ENCODE measurements at regions not wholly inside any gene's neighbourhood (a gene's known extent, or its start where the extent isn't known, plus 50 kb on each side); places are given as distances from the start of the nearest gene placed in this dataset.

DNA sequence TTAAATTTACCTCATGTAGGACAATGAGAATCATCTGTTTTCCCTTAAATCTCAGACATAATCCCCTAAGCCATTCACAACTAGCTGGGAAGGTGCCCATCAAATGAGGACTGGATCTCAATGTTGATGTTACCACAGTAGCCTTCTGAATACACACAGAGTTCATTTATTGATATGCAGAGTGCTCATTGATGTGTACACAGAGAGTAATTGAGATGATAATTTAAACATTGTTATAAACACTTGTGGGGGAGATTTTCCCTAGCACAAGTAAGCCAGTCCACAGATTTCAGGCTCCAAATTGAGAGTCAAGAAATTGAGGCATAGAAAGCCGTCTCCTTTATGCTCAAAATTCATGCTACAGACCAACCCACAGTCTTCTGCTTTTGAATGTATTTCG lies 273.4 kb upstream of the TRPC5 start:
- Histone ChIP-seq H3K36me3 (ENCODE audit: low read depth) (no peaks in the 10 kb centered on the region), H3K4me1 (ENCODE audit: insufficient read depth, poor library complexity, severe bottlenecking) (no peaks in the 10 kb centered on the region), H3K9me3 (ENCODE audit: severe bottlenecking) (no peaks in the 10 kb centered on the region), H3K4me3 (ENCODE audit: severe bottlenecking) (no peak overlapping the region), H3K27ac (ENCODE audit: poor library complexity, severe bottlenecking) (no peak overlapping the region), H3K27me3 (ENCODE audit: insufficient read depth, poor library complexity, severe bottlenecking) (no peaks in the 10 kb centered on the region)
- DNase-seq (ENCODE audit: low spot score) (no peak), ATAC-seq (ENCODE audit: low read depth) (no peak)
- TF ChIP-seq, protein P1, sequence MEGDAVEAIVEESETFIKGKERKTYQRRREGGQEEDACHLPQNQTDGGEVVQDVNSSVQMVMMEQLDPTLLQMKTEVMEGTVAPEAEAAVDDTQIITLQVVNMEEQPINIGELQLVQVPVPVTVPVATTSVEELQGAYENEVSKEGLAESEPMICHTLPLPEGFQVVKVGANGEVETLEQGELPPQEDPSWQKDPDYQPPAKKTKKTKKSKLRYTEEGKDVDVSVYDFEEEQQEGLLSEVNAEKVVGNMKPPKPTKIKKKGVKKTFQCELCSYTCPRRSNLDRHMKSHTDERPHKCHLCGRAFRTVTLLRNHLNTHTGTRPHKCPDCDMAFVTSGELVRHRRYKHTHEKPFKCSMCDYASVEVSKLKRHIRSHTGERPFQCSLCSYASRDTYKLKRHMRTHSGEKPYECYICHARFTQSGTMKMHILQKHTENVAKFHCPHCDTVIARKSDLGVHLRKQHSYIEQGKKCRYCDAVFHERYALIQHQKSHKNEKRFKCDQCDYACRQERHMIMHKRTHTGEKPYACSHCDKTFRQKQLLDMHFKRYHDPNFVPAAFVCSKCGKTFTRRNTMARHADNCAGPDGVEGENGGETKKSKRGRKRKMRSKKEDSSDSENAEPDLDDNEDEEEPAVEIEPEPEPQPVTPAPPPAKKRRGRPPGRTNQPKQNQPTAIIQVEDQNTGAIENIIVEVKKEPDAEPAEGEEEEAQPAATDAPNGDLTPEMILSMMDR (IDR thresholded peaks at IDR 0.05; ENCODE audit: poor library complexity, severe bottlenecking) = no peak

DNA sequence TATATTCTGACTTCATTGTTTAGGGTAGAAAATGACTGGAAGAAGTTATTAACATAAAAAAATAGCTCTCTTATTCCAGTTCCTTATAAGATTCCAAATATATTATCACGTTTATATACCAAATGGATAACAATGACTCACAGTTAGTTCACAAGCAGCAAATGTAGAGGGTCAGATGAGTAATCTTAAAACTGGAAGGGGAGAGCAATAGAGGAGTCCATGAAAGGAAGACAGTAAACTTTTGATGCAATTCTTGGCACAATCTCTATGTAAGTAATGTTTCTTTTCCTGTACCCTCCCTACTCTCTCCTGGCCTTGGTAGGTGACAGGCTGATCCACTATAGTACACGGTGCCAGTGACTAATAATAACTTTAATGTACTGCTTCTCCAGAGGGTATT lies 259.0 kb upstream of the TRPC5 start:
- Histone ChIP-seq H3K27ac (ENCODE audit: poor library complexity, severe bottlenecking) (no peak overlapping the region), H3K4me1 (ENCODE audit: insufficient read depth, poor library complexity, severe bottlenecking) (no peaks in the 10 kb centered on the region), H3K9me3 (ENCODE audit: severe bottlenecking) (no peaks in the 10 kb centered on the region), H3K4me3 (ENCODE audit: severe bottlenecking) (no peak overlapping the region), H3K27me3 (ENCODE audit: insufficient read depth, poor library complexity, severe bottlenecking) (no peaks in the 10 kb centered on the region), H3K36me3 (ENCODE audit: low read depth) (no peaks in the 10 kb centered on the region)
- TF ChIP-seq, protein P1 (IDR thresholded peaks at IDR 0.05; ENCODE audit: poor library complexity, severe bottlenecking) = no peak
- ATAC-seq (ENCODE audit: low read depth) = no peak
- no peak for DNase-seq (ENCODE audit: low spot score)

DNA sequence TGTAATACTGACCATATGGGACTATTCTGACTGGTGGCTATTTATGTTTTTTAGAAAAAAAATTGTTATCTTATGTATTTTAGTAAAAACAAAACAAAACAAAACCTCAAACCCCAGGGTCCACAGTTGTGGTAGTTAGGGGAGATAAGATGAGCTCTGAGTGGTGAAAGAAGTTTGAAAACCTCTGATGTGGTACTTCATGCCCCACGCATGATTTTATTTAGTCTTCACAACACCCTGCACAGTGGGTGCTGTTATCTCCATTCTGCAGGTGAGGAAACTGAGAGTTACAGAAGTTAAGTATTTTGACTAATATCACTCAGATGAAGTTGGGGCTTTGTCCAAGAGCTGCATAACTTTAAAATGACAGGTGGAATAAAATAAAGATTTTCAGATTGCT lies 230.6 kb upstream of the TRPC5 start:
- no peaks in the 10 kb centered on the region for H3K36me3 ChIP-seq (ENCODE audit: low read depth)
- TF ChIP-seq, protein P1 (IDR thresholded peaks at IDR 0.05; ENCODE audit: poor library complexity, severe bottlenecking) = no peak
- H3K27ac ChIP-seq (ENCODE audit: poor library complexity, severe bottlenecking) = no peak overlapping the region
- H3K9me3 ChIP-seq (ENCODE audit: severe bottlenecking) = no peaks in the 10 kb centered on the region
- ATAC-seq (ENCODE audit: low read depth) (no peak), DNase-seq (ENCODE audit: low spot score) (no peak)
- H3K4me1 ChIP-seq (ENCODE audit: insufficient read depth, poor library complexity, severe bottlenecking) = no peaks in the 10 kb centered on the region
- no peak overlapping the region for H3K4me3 ChIP-seq (ENCODE audit: severe bottlenecking)
- H3K27me3 ChIP-seq (ENCODE audit: insufficient read depth, poor library complexity, severe bottlenecking) = no peaks in the 10 kb centered on the region

DNA sequence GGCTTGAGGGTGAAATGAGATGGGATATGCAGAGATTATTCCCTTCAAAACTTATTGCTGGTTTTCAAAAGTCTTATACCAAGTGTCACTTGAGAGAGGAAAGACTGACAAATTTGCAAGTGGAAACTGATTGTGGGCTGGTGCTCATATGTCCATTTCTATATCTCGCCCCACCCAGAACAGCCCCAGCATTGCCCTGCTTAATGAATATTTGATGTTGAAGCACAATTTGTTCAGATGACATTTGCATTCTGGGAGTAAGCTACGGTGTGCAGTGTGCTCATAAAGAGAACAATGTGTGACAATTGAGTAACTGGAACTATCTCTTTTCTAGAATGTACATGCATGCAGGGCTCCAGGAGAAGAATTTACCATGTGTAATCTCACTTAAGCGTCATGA lies 223.5 kb upstream of the TRPC5 start:
- ATAC-seq (ENCODE audit: low read depth) = no peak
- Histone ChIP-seq H3K27ac (ENCODE audit: poor library complexity, severe bottlenecking) (no peak overlapping the region), H3K27me3 (ENCODE audit: insufficient read depth, poor library complexity, severe bottlenecking) (no peaks in the 10 kb centered on the region), H3K9me3 (ENCODE audit: severe bottlenecking) (no peaks in the 10 kb centered on the region), H3K36me3 (ENCODE audit: low read depth) (no peaks in the 10 kb centered on the region), H3K4me1 (ENCODE audit: insufficient read depth, poor library complexity, severe bottlenecking) (no peaks in the 10 kb centered on the region), H3K4me3 (ENCODE audit: severe bottlenecking) (no peak overlapping the region)
- TF ChIP-seq, protein P1 (IDR thresholded peaks at IDR 0.05; ENCODE audit: poor library complexity, severe bottlenecking) = no peak
- DNase-seq (ENCODE audit: low spot score) = no peak

DNA sequence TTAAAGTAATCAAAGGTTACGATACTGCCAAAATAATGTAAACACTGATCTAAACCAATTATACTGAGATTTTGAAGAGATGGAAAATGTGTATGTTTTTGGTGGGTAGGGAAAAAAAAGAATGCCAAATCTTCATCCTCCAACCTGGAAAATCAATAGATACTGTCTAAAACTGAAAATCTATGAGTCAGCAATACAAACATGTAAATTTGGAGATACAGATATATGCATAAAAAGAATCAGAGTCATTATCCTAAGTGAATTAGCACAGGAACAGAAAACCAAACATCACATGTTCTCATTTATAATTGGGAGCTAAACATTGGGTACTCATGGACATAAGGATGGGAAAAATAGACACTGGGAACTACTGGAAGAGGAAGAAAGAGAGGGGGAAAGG lies 197.4 kb upstream of the TRPC5 start:
- H3K9me3 ChIP-seq (ENCODE audit: severe bottlenecking) = no peaks in the 10 kb centered on the region
- no peaks in the 10 kb centered on the region for H3K27me3 ChIP-seq (ENCODE audit: insufficient read depth, poor library complexity, severe bottlenecking)
- ATAC-seq (ENCODE audit: low read depth) = no peak
- H3K36me3 ChIP-seq (ENCODE audit: low read depth) = no peaks in the 10 kb centered on the region
- H3K4me1 ChIP-seq (ENCODE audit: insufficient read depth, poor library complexity, severe bottlenecking) = no peaks in the 10 kb centered on the region
- no peak for DNase-seq (ENCODE audit: low spot score)
- H3K4me3 ChIP-seq (ENCODE audit: severe bottlenecking) = no peak overlapping the region
- no peak overlapping the region for H3K27ac ChIP-seq (ENCODE audit: poor library complexity, severe bottlenecking)
- TF ChIP-seq, protein P1 (IDR thresholded peaks at IDR 0.05; ENCODE audit: poor library complexity, severe bottlenecking) = no peak
